HG03575 (cell line): ENCODE measurements at regions not wholly inside any gene's neighbourhood (a gene's known extent, or its start where the extent isn't known, plus 50 kb on each side); places are given as distances from the start of the nearest gene placed in this dataset.

Source experiments
- ATAC-seq: cut with Tn5 transposase; IDR thresholded peaks from one replicate; pipeline ENCODE4 v1.9.1; 2021; ENCODE audit not compliant: unreplicated experiment, insufficient number of reproducible peaks, low FRiP score; ENCODE audit errors: extremely low read depth

GRCh38 chr7:34260279-34260678, 354.9 kb downstream of the BMPER start:
- ATAC-seq = no peak

- ATAC-seq = no peak
Observed at GRCh38 chr7:34263168-34263567, 357.8 kb downstream of the BMPER start.

- no peak for ATAC-seq
Observed at GRCh38 chr7:34269084-34269483, 363.7 kb downstream of the BMPER start.

GRCh38 chr7:34275624-34276023, 370.3 kb downstream of the BMPER start:
- no peak for ATAC-seq

- no peak for ATAC-seq
Observed at GRCh38 chr7:34277016-34277802, 371.9 kb downstream of the BMPER start.

- no peak for ATAC-seq
Observed at GRCh38 chr7:34277803-34278199, 372.5 kb downstream of the BMPER start.

- no peak for ATAC-seq
Observed at GRCh38 chr7:34281260-34281659, 375.9 kb downstream of the BMPER start.

GRCh38 chr7:34282271-34282670, 375.7 kb upstream of the NPSR1 start:
- no peak for ATAC-seq

GRCh38 chr7:34296663-34297062, 361.4 kb upstream of the NPSR1 start:
- no peak for ATAC-seq

GRCh38 chr7:34298492-34299013, 359.5 kb upstream of the NPSR1 start:
- ATAC-seq = no peak

- ATAC-seq = no peak
Observed at GRCh38 chr7:34299066-34299465, 359.0 kb upstream of the NPSR1 start.

GRCh38 chr7:34307540-34307939, 350.5 kb upstream of the NPSR1 start:
- no peak for ATAC-seq

- no peak for ATAC-seq
Observed at GRCh38 chr7:34308595-34308994, 349.4 kb upstream of the NPSR1 start.

- no peak for ATAC-seq
Observed at GRCh38 chr7:34309116-34309515, 348.9 kb upstream of the NPSR1 start.

- no peak for ATAC-seq
Observed at GRCh38 chr7:34309584-34309983, 348.4 kb upstream of the NPSR1 start.

GRCh38 chr7:34311591-34311990, 346.4 kb upstream of the NPSR1 start:
- ATAC-seq = no peak

- ATAC-seq = no peak
Observed at GRCh38 chr7:34312624-34313023, 345.4 kb upstream of the NPSR1 start.

- no peak for ATAC-seq
Observed at GRCh38 chr7:34313289-34313688, 344.7 kb upstream of the NPSR1 start.

GRCh38 chr7:34315032-34315431, 343.0 kb upstream of the NPSR1 start:
- ATAC-seq = no peak

GRCh38 chr7:34317039-34317438, 341.0 kb upstream of the NPSR1 start:
- ATAC-seq = no peak

GRCh38 chr7:34320412-34320811, 337.6 kb upstream of the NPSR1 start:
- ATAC-seq = no peak
